OCI-M1 (cell line): ENCODE measurements at regions not wholly inside any gene's neighbourhood (a gene's known extent, or its start where the extent isn't known, plus 50 kb on each side); places are given as distances from the start of the nearest gene placed in this dataset.

ENCODE experiments used
- DNase-seq: peaks from one replicate; lab custom pipeline; 2025; lab: John Stamatoyannopoulos, UW

- DNase-seq, result no peak
Measured at GRCh38 chr4:125434136-125434535, 119.4 kb downstream of the FAT4 start.

DNA sequence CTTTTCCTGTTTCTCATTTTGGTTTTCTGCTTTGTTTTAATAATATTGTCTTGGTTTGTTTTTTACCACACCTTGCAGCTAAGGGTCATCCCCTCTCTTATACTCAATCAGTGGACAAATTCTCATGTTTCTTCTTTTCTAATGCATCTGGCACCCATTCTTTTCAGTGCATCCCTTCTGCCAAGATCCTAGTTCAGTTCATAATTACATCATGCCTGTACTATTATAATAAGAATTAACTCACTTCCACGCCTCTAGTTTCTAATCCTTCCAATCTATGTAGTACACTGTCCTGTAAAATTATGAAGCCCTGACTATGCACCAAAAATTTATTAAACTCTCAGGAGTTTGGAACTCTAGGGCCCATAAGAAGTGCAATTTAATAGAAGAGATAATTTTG is 126.1 kb downstream of the FAT4 start:
- no peak for DNase-seq

- no peak for DNase-seq
Measured at GRCh38 chr4:125444166-125444565, 129.4 kb downstream of the FAT4 start.

GRCh38 chr4:125445525-125445924 is 130.8 kb downstream of the FAT4 start:
- DNase-seq, result no peak

GRCh38 chr4:125447551-125448290 is 133.0 kb downstream of the FAT4 start:
- no peak for DNase-seq

DNA sequence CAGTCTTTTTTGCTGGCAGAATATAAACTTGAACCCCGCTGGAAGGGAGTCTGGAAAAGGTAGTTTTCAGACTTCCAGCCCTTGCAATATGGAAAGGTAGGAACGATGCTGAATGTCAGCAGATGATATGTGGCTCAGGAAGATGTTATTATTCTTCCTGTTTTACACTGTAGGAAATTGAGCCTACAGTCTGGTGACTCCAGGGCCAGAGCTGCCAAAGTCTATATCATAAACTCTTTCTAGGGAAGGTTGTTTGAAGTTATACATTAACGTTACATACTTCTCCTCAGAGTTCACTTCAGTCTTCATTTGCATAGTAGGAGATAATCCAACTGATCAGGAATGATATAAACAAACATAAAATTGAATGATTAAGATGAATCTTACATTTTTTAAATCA is 141.3 kb downstream of the FAT4 start:
- no peak for DNase-seq

GRCh38 chr4:125459531-125459930 is 144.8 kb downstream of the FAT4 start:
- DNase-seq, result no peak

GRCh38 chr4:125461676-125462363 is 147.1 kb downstream of the FAT4 start:
- DNase-seq, result no peak

- DNase-seq, result no peak
Measured at GRCh38 chr4:125464146-125464545, 149.4 kb downstream of the FAT4 start.

- no peak for DNase-seq
Measured at GRCh38 chr4:125481334-125482045, 166.7 kb downstream of the FAT4 start.

DNA sequence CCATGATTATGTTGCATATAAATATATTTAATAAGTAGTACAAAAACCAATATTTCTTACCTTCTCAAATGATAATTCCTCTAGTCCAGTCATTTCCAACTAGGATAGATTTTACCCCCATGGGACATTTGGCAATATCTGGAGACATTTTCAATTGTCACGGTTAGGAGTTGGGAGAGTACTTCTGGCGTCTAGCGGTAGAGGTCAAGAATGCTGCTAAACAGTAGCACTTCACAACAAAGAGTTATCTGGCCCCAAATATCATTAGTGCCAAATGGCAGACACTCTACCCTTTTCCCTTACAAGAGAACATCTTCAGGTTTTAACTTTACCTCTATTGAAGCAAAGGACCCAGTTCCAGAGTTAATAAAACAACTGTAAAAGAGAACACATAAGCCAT is 168.1 kb downstream of the FAT4 start:
- DNase-seq, result no peak

- no peak for DNase-seq
Measured at GRCh38 chr4:125483278-125483677, 168.5 kb downstream of the FAT4 start.

DNA sequence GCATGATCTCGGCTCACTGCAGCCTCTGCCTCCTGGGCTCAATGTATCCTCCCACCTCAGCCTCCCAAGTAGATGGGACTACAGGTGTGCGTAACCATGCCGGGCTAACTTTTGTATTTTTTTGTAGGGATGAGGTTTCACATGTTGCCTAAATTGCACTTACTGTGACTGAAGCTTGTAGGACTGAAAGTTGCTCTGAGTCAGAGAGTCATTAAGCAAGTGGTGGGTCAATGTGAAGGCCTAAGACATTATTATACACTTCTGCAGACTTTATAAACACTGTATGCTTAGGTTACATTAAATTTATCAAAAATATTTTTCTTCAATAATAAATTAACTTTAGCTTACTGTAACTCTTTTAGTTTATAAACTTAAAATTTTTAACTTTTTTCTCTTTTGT is 170.2 kb downstream of the FAT4 start:
- no peak for DNase-seq

DNA sequence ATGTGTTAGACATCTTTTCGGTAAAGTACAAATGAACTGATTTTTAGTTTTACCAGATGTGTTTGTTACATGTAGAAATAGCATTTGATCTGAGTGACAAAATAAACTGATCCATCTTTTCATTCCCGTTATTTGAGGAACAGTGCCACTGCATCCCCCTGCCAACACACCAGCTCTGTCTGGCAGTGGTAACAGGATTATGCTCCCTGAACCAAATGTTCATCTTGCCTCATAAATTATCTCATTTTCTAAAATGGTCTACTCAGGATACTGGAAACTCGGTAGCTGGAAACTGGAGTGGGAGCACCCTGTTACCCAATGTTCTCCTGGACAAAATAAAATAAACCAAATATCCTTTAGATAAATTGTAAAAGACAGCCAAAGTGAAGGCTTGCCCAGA is 171.6 kb downstream of the FAT4 start:
- DNase-seq, result no peak

DNA sequence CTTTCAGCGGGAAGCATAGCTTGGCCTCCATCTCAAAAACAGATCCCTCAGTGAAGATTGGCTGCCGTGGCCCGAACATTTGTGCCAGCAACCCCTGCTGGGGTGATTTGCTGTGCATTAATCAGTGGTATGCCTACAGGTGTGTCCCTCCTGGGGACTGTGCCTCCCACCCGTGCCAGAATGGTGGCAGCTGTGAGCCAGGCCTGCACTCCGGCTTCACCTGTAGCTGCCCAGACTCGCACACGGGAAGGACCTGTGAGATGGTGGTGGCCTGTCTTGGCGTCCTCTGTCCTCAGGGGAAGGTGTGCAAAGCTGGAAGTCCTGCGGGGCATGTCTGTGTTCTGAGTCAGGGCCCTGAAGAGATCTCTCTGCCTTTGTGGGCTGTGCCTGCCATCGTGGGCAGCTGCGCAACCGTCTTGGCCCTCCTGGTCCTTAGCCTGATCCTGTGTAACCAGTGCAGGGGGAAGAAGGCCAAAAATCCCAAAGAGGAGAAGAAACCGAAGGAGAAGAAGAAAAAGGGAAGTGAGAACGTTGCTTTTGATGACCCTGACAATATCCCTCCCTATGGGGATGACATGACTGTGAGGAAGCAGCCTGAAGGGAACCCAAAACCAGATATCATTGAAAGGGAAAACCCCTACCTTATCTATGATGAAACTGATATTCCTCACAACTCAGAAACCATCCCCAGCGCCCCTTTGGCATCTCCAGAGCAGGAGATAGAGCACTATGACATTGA is 175.4 kb downstream of the FAT4 start:
- DNase-seq, result no peak

- no peak for DNase-seq
Measured at GRCh38 chr4:125492957-125493356, 178.2 kb downstream of the FAT4 start.

GRCh38 chr4:125497861-125498260 is 183.1 kb downstream of the FAT4 start:
- DNase-seq, result no peak

GRCh38 chr4:125498981-125499380 is 184.2 kb downstream of the FAT4 start:
- no peak for DNase-seq

DNA sequence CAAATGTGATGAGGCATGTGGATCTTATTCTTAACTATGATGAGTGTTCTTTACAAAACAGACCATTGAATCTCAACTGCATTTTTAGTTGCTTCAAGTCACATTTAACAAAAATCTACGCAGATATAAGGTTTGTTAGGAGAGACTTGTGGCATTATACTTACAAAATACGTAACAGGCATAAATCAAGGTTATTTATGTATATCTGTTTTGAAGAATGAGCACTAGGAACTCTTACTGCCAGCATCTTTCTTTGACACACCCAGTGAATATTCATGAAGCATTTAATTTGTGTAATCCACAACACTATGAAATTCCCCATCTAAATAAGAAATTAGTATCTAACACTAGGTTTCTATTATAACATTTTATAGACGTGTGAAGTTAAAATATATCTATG is 186.3 kb downstream of the FAT4 start:
- DNase-seq, result no peak

DNA sequence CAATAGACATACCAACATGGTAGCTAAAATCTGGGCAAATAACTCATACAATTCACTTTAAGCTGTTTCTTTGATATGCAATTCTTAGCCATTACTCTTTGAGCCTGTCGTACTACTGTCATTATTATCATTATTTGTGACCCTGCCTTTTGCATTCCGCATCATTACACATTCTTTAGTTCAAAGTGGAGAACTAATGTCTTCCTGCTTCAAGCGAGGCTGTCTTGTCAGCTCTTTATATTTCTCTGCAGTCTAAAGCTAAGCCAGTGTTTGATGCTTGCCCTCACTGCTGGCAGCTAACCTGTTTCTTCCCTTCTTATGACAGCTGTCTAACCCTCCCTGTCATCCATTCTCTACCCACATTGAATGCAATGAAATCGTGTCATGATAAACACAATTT is 186.8 kb downstream of the FAT4 start:
- no peak for DNase-seq

GRCh38 chr4:125505621-125506020 is 190.9 kb downstream of the FAT4 start:
- DNase-seq, result no peak

- DNase-seq, result no peak
Measured at GRCh38 chr4:125507141-125507540, 192.4 kb downstream of the FAT4 start.
